ENCODE measurements at regions not wholly inside any gene's neighbourhood (a gene's known extent, or its start where the extent isn't known, plus 50 kb on each side); places are given as distances from the start of the nearest gene placed in this dataset.

DNA sequence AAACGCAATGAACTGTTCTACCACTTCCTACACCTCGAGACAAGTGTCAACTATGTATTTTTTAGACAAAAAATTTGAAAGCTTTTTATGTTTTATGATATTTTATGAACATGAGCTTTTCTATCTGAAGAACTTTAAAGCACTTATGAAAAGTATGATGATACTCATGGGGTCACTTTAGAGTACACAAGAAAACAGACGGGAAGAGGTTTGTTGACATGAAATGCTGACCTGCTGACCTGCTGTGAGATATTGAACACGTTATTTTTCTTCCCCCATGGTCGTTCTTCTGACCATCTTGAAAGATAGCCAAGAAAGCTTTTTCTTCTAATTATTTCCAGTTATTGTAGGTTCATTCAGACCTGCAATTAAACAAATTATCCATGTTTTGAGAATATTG lies 63.1 kb downstream of the PLEKHG1 start:
- TF ChIP-seq, protein P1, sequence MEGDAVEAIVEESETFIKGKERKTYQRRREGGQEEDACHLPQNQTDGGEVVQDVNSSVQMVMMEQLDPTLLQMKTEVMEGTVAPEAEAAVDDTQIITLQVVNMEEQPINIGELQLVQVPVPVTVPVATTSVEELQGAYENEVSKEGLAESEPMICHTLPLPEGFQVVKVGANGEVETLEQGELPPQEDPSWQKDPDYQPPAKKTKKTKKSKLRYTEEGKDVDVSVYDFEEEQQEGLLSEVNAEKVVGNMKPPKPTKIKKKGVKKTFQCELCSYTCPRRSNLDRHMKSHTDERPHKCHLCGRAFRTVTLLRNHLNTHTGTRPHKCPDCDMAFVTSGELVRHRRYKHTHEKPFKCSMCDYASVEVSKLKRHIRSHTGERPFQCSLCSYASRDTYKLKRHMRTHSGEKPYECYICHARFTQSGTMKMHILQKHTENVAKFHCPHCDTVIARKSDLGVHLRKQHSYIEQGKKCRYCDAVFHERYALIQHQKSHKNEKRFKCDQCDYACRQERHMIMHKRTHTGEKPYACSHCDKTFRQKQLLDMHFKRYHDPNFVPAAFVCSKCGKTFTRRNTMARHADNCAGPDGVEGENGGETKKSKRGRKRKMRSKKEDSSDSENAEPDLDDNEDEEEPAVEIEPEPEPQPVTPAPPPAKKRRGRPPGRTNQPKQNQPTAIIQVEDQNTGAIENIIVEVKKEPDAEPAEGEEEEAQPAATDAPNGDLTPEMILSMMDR (conservative IDR thresholded peaks at IDR 0.05; ENCODE audit: low read depth, low read length), result no peak
- TF ChIP-seq EZH2 (IDR thresholded peaks at IDR 0.05; ENCODE audit: low read length, unreplicated experiment), result no peak
- no peak for TF ChIP-seq EZH2phosphoT487 (IDR thresholded peaks at IDR 0.05; ENCODE audit: borderline replicate concordance, low read length)

All from PC-3 (cell line).